ENCODE measurements at regions not wholly inside any gene's neighbourhood (a gene's known extent, or its start where the extent isn't known, plus 50 kb on each side); places are given as distances from the start of the nearest gene placed in this dataset.

DNA sequence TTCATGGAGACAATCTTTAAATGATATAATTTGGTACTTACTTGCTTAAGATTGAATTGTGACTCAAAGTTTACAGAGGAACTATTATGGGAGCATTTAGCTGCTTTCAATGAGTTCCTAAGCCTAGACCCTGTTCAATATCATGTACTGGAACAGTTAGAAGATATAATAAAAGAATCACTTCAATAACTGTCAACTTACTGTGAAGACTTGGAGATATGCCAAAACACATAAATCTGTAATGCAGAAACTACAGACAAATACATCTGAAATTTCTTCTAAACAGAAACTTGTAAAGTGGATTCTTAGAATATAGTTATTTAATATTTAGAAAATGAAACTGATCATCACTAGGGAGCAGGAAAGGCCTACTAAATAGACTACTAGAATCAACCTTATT lies 259.3 kb downstream of the HLX start:
- TF ChIP-seq, protein P1, sequence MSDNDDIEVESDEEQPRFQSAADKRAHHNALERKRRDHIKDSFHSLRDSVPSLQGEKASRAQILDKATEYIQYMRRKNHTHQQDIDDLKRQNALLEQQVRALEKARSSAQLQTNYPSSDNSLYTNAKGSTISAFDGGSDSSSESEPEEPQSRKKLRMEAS (IDR thresholded peaks at IDR 0.05; ENCODE audit: insufficient read depth, insufficient read length) = no peak
- no peak for TF ChIP-seq POLR2A (IDR thresholded peaks at IDR 0.05; ENCODE audit: low read depth, low read length)
- TF ChIP-seq POLR2AphosphoS5 (IDR thresholded peaks at IDR 0.05; ENCODE audit: insufficient read depth, low read depth, low read length) = no peak
- TF ChIP-seq, protein P2, sequence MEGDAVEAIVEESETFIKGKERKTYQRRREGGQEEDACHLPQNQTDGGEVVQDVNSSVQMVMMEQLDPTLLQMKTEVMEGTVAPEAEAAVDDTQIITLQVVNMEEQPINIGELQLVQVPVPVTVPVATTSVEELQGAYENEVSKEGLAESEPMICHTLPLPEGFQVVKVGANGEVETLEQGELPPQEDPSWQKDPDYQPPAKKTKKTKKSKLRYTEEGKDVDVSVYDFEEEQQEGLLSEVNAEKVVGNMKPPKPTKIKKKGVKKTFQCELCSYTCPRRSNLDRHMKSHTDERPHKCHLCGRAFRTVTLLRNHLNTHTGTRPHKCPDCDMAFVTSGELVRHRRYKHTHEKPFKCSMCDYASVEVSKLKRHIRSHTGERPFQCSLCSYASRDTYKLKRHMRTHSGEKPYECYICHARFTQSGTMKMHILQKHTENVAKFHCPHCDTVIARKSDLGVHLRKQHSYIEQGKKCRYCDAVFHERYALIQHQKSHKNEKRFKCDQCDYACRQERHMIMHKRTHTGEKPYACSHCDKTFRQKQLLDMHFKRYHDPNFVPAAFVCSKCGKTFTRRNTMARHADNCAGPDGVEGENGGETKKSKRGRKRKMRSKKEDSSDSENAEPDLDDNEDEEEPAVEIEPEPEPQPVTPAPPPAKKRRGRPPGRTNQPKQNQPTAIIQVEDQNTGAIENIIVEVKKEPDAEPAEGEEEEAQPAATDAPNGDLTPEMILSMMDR (IDR thresholded peaks at IDR 0.05; ENCODE audit: extremely low read depth in 1 of 2, insufficient read depth in 1 of 2, low read depth in 1 of 2, low read length in 2 of 2) = no peak
- no peak for TF ChIP-seq FOS (IDR thresholded peaks at IDR 0.05; ENCODE audit: borderline replicate concordance, insufficient read depth, low read length)
- TF ChIP-seq MYC (IDR thresholded peaks at IDR 0.05; ENCODE audit: low read depth, low read length) = no peak
- no peak for TF ChIP-seq GATA2 (IDR thresholded peaks at IDR 0.05; ENCODE audit: insufficient read depth, insufficient read length, low read depth, low read length)
- no peak for TF ChIP-seq JUN (IDR thresholded peaks at IDR 0.05; ENCODE audit: borderline replicate concordance, insufficient read depth, insufficient read length, low read depth)
- TF ChIP-seq EZH2 (IDR thresholded peaks at IDR 0.05; ENCODE audit: borderline replicate concordance, low read depth, low read length, severe bottlenecking) = no peak
- no peak overlapping the region for H3K4me2 ChIP-seq (ENCODE audit: insufficient read depth, low read length)
- H2AFZ ChIP-seq (ENCODE audit: low read depth, low read length) = no peak overlapping the region
- H3K36me3 ChIP-seq (ENCODE audit: control insufficient read depth in 2 of 2, extremely low read depth in 1 of 2, insufficient read depth in 2 of 2, low read length in 2 of 2) = no peaks in the 10 kb centered on the region
- H3K79me2 ChIP-seq (ENCODE audit: control insufficient read depth, insufficient read depth, low read length) = no peaks in the 10 kb centered on the region
- intact Hi-C loops (cut with micrococcal nuclease) (no loop called here), dilution Hi-C loops (cut with MboI; ENCODE audit: extremely low pct_ligation_motif_present, low sequenced_read_pairs) (no loop called here)
- H4K20me1 ChIP-seq (replicated peaks; ENCODE audit: control insufficient read depth, extremely low read depth, insufficient read depth, low read length) = no peaks in the 10 kb centered on the region
- no peak overlapping the region for H3K9ac ChIP-seq (replicated peaks; ENCODE audit: extremely low read depth, insufficient read depth, low read length)
- H3K9me3 ChIP-seq (replicated peaks; ENCODE audit: control insufficient read depth, insufficient read depth, low read length) = no peaks in the 10 kb centered on the region
- no peak overlapping the region for H3K4me3 ChIP-seq (replicated peaks in 1 of 3; ENCODE audit: insufficient read depth in 1 of 3, low read depth in 1 of 3, low read length in 3 of 3)
- BruUV-seq (replicated peaks) = no TSS peak
- POLR2A ChIA-PET = no interaction called here
- FAIRE-seq (no peak), DNase-seq (ENCODE audit: low read depth, low spot score) (no peak)
- H3K9me1 ChIP-seq (replicated peaks; ENCODE audit: control insufficient read depth, extremely low read depth, insufficient read depth, low read length) = no peaks in the 10 kb centered on the region
- CTCF ChIA-PET = no interaction called here
- H3K27ac ChIP-seq (ENCODE audit: insufficient read depth, low read depth, low read length) = no peak overlapping the region
- H3K4me1 ChIP-seq (ENCODE audit: control insufficient read depth, extremely low read depth, insufficient read depth, low read length) = peaks cover 2% of the 10 kb centered on the region
- H3K27me3 ChIP-seq (ENCODE audit: control insufficient read depth in 2 of 2, insufficient read depth in 2 of 2, low read length in 2 of 2) = no peaks in the 10 kb centered on the region
